Stomach smooth muscle (tissue), 2 donors: ENCODE measurements at regions not wholly inside any gene's neighbourhood (a gene's known extent, or its start where the extent isn't known, plus 50 kb on each side); places are given as distances from the start of the nearest gene placed in this dataset.

Experiments used
- H3K27ac ChIP-seq: one replicate; pipeline ENCODE4 v1.7.0; 2013; ENCODE audit warnings: mild to moderate bottlenecking, low read length, inconsistent platforms
- H3K27me3 ChIP-seq, 2 donors: one replicate each; pipeline ENCODE4 v1.7.0; 2013; ENCODE audit warnings: low read length in 2 of 2; ENCODE audit not compliant: insufficient read depth in 2 of 2, control insufficient read depth in 1 of 2
- H3K36me3 ChIP-seq, 2 donors: one replicate each; pipeline ENCODE4 v1.7.0; 2013; ENCODE audit warnings: low read length in 2 of 2; ENCODE audit not compliant: control insufficient read depth in 2 of 2, insufficient read depth in 2 of 2
- H3K4me1 ChIP-seq: one replicate; pipeline ENCODE4 v1.7.0; 2013; ENCODE audit warnings: low read length; ENCODE audit not compliant: control insufficient read depth, insufficient read depth
- H3K4me3 ChIP-seq, 2 donors: one replicate each; pipeline ENCODE4 v1.7.0; 2013; ENCODE audit warnings: low read length in 2 of 2
- H3K9ac ChIP-seq, 2 donors: one replicate each; pipeline ENCODE4 v1.7.0; 2013; ENCODE audit warnings: low read length in 2 of 2, mild to moderate bottlenecking in 1 of 2
- H3K9me3 ChIP-seq, 2 donors: one replicate each; pipeline ENCODE4 v1.7.0; 2013; ENCODE audit warnings: low read length in 2 of 2; ENCODE audit not compliant: control insufficient read depth in 2 of 2
- donor health status: healthy.
- donor health status: Pancreatic carcinoma.

GRCh38 chr11:29333993-29334775 is 682.6 kb downstream of the KCNA4 start:
- Histone ChIP-seq H3K9ac (no peak overlapping the region), H3K9me3 (no peaks in the 10 kb centered on the region), H3K36me3 (no peaks in the 10 kb centered on the region), H3K4me3 (no peak overlapping the region), H3K27me3 (peaks cover 0 to 2% of the 10 kb centered on the region in 2 donors), H3K27ac (no peak overlapping the region), H3K4me1 (no peaks in the 10 kb centered on the region)

DNA sequence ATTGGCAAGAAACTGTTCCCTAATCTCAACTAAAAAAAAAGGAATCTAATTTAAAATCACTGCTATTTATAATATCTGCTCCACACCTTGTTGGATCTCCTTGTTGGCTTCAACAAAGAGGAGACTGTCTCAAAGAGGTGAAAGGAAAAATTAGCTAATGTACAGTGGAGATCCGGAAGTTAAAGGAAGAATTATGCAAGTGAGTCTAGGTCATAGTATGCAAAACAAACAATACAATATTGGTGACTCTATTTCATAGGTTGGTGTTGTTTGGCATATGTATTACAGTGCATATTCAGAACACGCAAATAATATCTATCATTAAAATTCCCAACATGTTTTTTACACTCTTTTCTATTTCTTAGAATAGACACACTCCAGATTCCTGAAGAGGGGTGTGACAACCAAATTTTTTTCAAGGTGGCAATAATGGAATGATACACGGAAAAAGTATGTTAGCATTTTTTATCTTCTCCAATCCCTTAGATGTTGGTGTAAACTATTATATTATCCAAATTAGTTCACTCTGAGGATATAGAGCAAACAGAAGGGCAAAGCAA is 685.3 kb downstream of the KCNA4 start:
- H3K9me3 ChIP-seq: no peaks in the 10 kb centered on the region
- no peaks in the 10 kb centered on the region for H3K36me3 ChIP-seq
- no peak overlapping the region for H3K9ac ChIP-seq
- H3K4me1 ChIP-seq: no peaks in the 10 kb centered on the region
- peaks cover 0 to under 1% of the 10 kb centered on the region in 2 donors for H3K27me3 ChIP-seq
- no peak overlapping the region for H3K4me3 ChIP-seq
- no peak overlapping the region for H3K27ac ChIP-seq

DNA sequence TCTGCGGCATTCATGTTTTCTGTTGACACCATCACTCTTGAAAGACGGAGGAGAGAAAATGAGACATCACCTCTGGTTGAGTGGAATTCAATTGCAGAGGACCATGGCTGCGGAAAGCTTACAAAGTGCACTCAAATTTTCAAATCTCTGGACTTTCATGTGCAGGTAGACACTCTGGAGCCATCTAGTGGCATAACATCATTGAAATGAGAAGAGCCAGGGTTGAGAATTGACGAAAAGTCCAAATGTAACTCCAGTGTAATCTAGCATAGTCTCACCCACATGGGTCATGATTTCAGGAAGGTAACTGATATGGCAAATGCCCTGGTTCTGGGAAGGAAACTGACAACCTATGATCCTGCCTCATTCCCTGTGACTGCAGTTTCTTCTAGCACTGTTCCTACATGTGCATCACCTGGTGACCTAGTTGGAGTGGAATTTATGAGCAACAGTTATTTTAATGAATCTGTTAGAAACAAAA is 687.8 kb downstream of the KCNA4 start:
- no peaks in the 10 kb centered on the region for H3K27me3 ChIP-seq
- H3K9ac ChIP-seq: no peak overlapping the region
- no peaks in the 10 kb centered on the region for H3K36me3 ChIP-seq
- H3K4me1 ChIP-seq: no peaks in the 10 kb centered on the region
- no peak overlapping the region for H3K4me3 ChIP-seq
- H3K9me3 ChIP-seq: no peaks in the 10 kb centered on the region
- no peak overlapping the region for H3K27ac ChIP-seq

DNA sequence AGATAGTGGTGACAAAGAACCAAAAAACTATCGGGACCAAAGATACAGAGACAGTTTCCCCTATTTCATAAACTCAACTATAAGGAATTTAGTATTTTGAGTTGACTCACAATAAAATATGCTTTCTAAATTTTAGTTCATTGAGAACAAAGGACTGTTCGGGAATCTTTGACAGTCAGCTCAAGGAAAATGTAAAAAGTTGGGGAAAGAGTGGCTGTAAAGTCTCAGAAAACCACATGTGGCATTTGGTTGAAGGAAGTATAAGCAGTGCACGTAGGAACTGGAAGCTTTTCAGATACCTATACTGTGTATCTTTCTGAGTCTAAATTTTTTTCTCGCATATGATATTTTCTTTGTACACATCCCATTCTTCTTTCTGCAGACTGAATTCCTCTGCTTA is 688.9 kb downstream of the KCNA4 start:
- Histone ChIP-seq H3K36me3 (no peaks in the 10 kb centered on the region), H3K4me3 (no peak overlapping the region), H3K9me3 (no peaks in the 10 kb centered on the region), H3K27me3 (no peaks in the 10 kb centered on the region), H3K27ac (no peak overlapping the region), H3K4me1 (no peaks in the 10 kb centered on the region), H3K9ac (no peak overlapping the region)

- H3K36me3 ChIP-seq: no peaks in the 10 kb centered on the region
- H3K4me1 ChIP-seq: no peaks in the 10 kb centered on the region
- H3K27ac ChIP-seq: no peak overlapping the region
These were observed 690.1 kb downstream of the KCNA4 start for GRCh38 chr11:29326757-29327156.

GRCh38 chr11:29324328-29324727 is 692.5 kb downstream of the KCNA4 start:
- no peaks in the 10 kb centered on the region for H3K27me3 ChIP-seq
- no peaks in the 10 kb centered on the region for H3K9me3 ChIP-seq
- H3K27ac ChIP-seq: no peak overlapping the region
- no peak overlapping the region for H3K9ac ChIP-seq
- no peaks in the 10 kb centered on the region for H3K4me1 ChIP-seq
- H3K4me3 ChIP-seq: no peak overlapping the region
- H3K36me3 ChIP-seq: no peaks in the 10 kb centered on the region

More at GRCh38 chr11:29326757-29327156, 690.1 kb downstream of the KCNA4 start:
- Histone ChIP-seq H3K9ac (no peak overlapping the region), H3K9me3 (no peaks in the 10 kb centered on the region), H3K27me3 (no peaks in the 10 kb centered on the region), H3K4me3 (no peak overlapping the region)

DNA sequence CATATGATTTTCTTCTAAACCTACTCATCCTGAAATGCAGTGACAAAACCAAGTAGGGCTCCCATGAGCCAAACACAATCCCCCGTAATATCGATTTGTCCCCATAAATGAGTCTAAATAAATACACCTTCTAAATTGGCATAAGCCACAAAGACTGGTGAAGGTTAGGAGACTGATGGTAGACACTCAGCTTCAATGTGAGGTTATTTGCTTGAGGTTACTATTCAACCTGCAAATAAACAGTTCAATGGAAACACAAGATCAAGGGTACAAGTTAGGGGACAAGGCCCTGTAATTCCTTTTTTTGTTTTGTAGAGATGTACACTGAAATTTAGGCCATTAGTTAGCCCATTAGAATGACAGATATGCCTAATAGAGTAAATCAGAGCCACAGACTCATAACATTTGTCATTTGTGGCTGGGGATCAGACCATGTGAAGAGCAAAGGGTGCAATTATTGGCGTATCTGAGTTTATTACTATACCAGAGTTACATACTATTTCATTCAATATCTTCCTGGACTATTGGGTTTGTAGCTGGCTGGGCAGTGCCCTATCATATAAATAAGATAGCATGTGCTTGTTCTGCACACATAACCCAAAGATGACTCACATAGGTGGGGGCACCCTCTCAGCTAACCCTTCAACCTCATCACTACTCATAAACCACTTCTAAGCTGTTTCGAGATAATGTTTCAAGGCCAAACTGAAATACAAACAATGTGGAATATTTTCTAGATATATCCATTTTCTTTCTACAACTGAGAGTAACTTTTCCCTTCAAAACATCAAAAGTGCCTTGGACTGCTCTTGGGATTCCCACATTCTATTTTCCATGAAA is 695.3 kb downstream of the KCNA4 start:
- Histone ChIP-seq H3K4me1 (no peaks in the 10 kb centered on the region), H3K9ac (no peak overlapping the region), H3K27ac (no peak overlapping the region), H3K9me3 (no peaks in the 10 kb centered on the region), H3K27me3 (no peaks in the 10 kb centered on the region), H3K36me3 (no peaks in the 10 kb centered on the region), H3K4me3 (no peak overlapping the region)

- no peak overlapping the region for H3K9ac ChIP-seq
- H3K9me3 ChIP-seq: no peaks in the 10 kb centered on the region
- H3K4me1 ChIP-seq: no peaks in the 10 kb centered on the region
- no peaks in the 10 kb centered on the region for H3K36me3 ChIP-seq
- no peaks in the 10 kb centered on the region for H3K27me3 ChIP-seq
- H3K27ac ChIP-seq: no peak overlapping the region
- no peak overlapping the region for H3K4me3 ChIP-seq
These were observed 696.6 kb downstream of the KCNA4 start for GRCh38 chr11:29320196-29320595.

DNA sequence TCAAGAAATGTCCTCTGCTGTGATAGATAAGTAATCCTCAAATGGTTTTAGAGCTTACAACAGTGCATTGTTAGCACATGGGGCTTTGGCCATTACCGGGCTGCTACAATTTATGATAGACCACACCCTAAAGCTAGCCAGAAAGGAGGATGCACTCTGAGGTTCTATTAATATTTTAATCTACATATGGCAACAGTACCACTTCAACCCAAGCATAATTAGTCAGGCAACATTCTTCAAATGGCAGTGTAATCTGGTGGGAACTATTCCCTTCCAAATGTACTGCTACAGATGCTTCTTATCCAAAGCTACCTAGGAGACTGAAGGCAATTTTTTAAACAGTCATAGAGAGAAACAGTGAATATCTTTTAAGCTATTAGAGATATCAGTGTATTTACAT is 697.6 kb downstream of the KCNA4 start:
- Histone ChIP-seq H3K27ac (no peak overlapping the region), H3K27me3 (no peaks in the 10 kb centered on the region), H3K4me1 (no peaks in the 10 kb centered on the region), H3K9me3 (no peaks in the 10 kb centered on the region), H3K4me3 (no peak overlapping the region), H3K9ac (no peak overlapping the region), H3K36me3 (no peaks in the 10 kb centered on the region)

DNA sequence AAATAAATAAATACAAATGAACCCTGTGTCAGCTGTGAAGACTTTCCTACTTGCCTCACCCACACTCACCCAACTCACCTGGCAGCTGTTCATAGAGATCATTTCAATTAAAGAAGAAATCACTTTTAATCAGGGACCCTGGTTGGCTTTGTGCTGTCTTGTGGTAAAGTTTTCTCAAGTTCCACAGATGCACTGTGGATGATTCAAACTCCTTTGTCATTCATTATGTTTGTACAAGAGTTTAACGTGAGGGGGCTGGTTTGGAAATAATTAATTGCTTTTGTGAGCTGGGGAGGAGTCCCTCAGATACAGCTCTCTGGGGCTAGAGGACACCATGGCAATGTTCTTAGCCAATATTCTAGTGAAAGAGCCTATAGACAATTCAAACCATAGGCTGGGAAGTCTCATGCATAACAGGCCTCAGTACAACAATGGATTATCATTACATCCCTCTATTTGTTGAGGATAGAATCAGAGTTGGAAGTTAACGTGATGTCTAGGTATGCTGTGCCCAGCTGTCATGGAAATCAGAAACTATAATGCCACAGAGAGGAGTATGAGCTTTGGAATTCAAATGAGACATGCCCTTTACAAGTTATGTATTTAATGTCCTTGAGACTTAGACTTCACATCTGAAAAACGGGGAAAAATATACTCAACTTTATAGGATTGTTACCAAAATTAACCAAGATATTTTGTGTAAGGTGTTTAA is 698.5 kb downstream of the KCNA4 start:
- Histone ChIP-seq H3K9ac (no peak overlapping the region), H3K36me3 (no peaks in the 10 kb centered on the region), H3K27ac (no peak overlapping the region), H3K27me3 (no peaks in the 10 kb centered on the region), H3K9me3 (no peaks in the 10 kb centered on the region), H3K4me1 (no peaks in the 10 kb centered on the region), H3K4me3 (no peak overlapping the region)
